Endometrium (tissue), 2 donors: ENCODE measurements at regions not wholly inside any gene's neighbourhood (a gene's known extent, or its start where the extent isn't known, plus 50 kb on each side); places are given as distances from the start of the nearest gene placed in this dataset.
"Not testable (repeated sequence)": the region's sequence is repeated elsewhere in the genome, so short reads cannot be mapped to it uniquely, and the experiment has no call there.

Experiments used
- FAIRE-seq: peaks from 2 replicates; lab custom pipeline; 2012; peaks lifted over from hg19 to GRCh38; lab: Jason Lieb, UNC
- donor health status: control.
- donor health status: control.

- no peak for FAIRE-seq
Observed at GRCh38 chr2:234156326-234156725, 105.8 kb downstream of the SPP2 start.

GRCh38 chr2:234152835-234153234 lies 102.3 kb downstream of the SPP2 start:
- not testable (repeated sequence) for FAIRE-seq

- no peak for FAIRE-seq
Observed at GRCh38 chr2:234147335-234147861, 96.9 kb downstream of the SPP2 start.

- FAIRE-seq, result no peak
Observed at GRCh38 chr2:234146087-234146826, 95.8 kb downstream of the SPP2 start.

GRCh38 chr2:234145511-234145910 lies 95.0 kb downstream of the SPP2 start:
- FAIRE-seq, result no peak

GRCh38 chr2:234145057-234145456 lies 94.6 kb downstream of the SPP2 start:
- FAIRE-seq, result no peak

- no peak for FAIRE-seq
Observed at GRCh38 chr2:234143896-234144295, 93.4 kb downstream of the SPP2 start.

- no peak for FAIRE-seq
Observed at GRCh38 chr2:234142530-234142929, 92.0 kb downstream of the SPP2 start.

- no peak for FAIRE-seq
Observed at GRCh38 chr2:234139755-234140154, 89.3 kb downstream of the SPP2 start.

- FAIRE-seq, result no peak
Observed at GRCh38 chr2:234138836-234139235, 88.3 kb downstream of the SPP2 start.

GRCh38 chr2:234137400-234138014 lies 87.0 kb downstream of the SPP2 start:
- no peak for FAIRE-seq

GRCh38 chr2:234136461-234136860 lies 86.0 kb downstream of the SPP2 start:
- no peak for FAIRE-seq

- no peak for FAIRE-seq
Observed at GRCh38 chr2:234135750-234136221, 85.3 kb downstream of the SPP2 start.

- FAIRE-seq, result no peak
Observed at GRCh38 chr2:234134496-234134895, 84.0 kb downstream of the SPP2 start.

GRCh38 chr2:234133004-234133403 lies 82.5 kb downstream of the SPP2 start:
- FAIRE-seq, result no peak

GRCh38 chr2:234130777-234131181 lies 80.3 kb downstream of the SPP2 start:
- no peak for FAIRE-seq

- no peak for FAIRE-seq
Observed at GRCh38 chr2:234128606-234129005, 78.1 kb downstream of the SPP2 start.
